ENCODE measurements at regions not wholly inside any gene's neighbourhood (a gene's known extent, or its start where the extent isn't known, plus 50 kb on each side); places are given as distances from the start of the nearest gene placed in this dataset.

- TF ChIP-seq TAF1 (conservative IDR thresholded peaks at IDR 0.05) = no peak
- TF ChIP-seq RXRA (IDR thresholded peaks at IDR 0.05) = no peak
- TF ChIP-seq JUND (IDR thresholded peaks at IDR 0.05) = no peak
- no peak for TF ChIP-seq ZBTB33 (IDR thresholded peaks at IDR 0.05)
- TF ChIP-seq EGR1 (IDR thresholded peaks at IDR 0.05; ENCODE audit: low read depth in 2 of 2) = no peak
- TF ChIP-seq REST (IDR thresholded peaks at IDR 0.05) = no peak
- no peak for TF ChIP-seq SP1 (IDR thresholded peaks at IDR 0.05)
- TF ChIP-seq FOXA2 (IDR thresholded peaks at IDR 0.05) = no peak
- no peak for TF ChIP-seq HNF4G (IDR thresholded peaks at IDR 0.05)
- no peak for TF ChIP-seq CTCF (IDR thresholded peaks at IDR 0.05; ENCODE audit: low read depth, low read length, missing input control)
- no peak for TF ChIP-seq FOXA1 (IDR thresholded peaks at IDR 0.05)
- Histone ChIP-seq H3K4me3 (ENCODE audit: low read depth in 1 of 3, low read length in 3 of 3) (no peak overlapping the region), H3K27ac (ENCODE audit: low read depth in 1 of 2, low read length in 2 of 2) (no peak overlapping the region), H3K27me3 (ENCODE audit: control insufficient read depth in 4 of 4, insufficient read depth in 4 of 4, low read length in 3 of 4) (peaks cover 0 to 5% (median 3%) of the 10 kb centered on the region in 4 donors), H3K9me3 (ENCODE audit: control insufficient read depth in 4 of 4, low read length in 3 of 4) (no peaks in the 10 kb centered on the region), H3K4me1 (ENCODE audit: control insufficient read depth in 4 of 4, insufficient read depth in 4 of 4, low read length in 3 of 4) (no peaks in the 10 kb centered on the region), H3K9ac (ENCODE audit: low read depth in 1 of 2, low read length in 2 of 2) (no peak overlapping the region), H3K36me3 (ENCODE audit: control insufficient read depth in 4 of 4, insufficient read depth in 3 of 4, low read depth in 1 of 4, low read length in 3 of 4) (no peaks in the 10 kb centered on the region)
- WGBS = 70% methylated on average over 6 of the region's 6 CpGs
- no peak for DNase-seq (ENCODE audit: low spot score)
Observed at GRCh38 chr13:111924678-111925075, 142.3 kb upstream of the SOX1 start.

- 85% methylated on average over 13 of the region's 13 CpGs for WGBS
- peaks cover 0 to 5% (median 3%) of the 10 kb centered on the region in 4 donors for H3K27me3 ChIP-seq (ENCODE audit: control insufficient read depth in 4 of 4, insufficient read depth in 4 of 4, low read length in 3 of 4)
- no peak for TF ChIP-seq NR2F2 (IDR thresholded peaks at IDR 0.05)
- TF ChIP-seq EGR1 (IDR thresholded peaks at IDR 0.05; ENCODE audit: low read depth in 2 of 2) = no peak
- TF ChIP-seq RAD21 (IDR thresholded peaks at IDR 0.05) = no peak
- no peak for TF ChIP-seq MAX (IDR thresholded peaks at IDR 0.05)
- no peak for TF ChIP-seq GABPA (IDR thresholded peaks at IDR 0.05 in 1 of 2, conservative IDR thresholded peaks at IDR 0.05 in 1 of 2)
- no peak for TF ChIP-seq HNF4A (conservative IDR thresholded peaks at IDR 0.05)
- TF ChIP-seq ATF3 (IDR thresholded peaks at IDR 0.05) = no peak
- TF ChIP-seq CTCF (IDR thresholded peaks at IDR 0.05; ENCODE audit: low read depth, low read length, missing input control) = no peak
- TF ChIP-seq FOXA1 (IDR thresholded peaks at IDR 0.05) = no peak
- TF ChIP-seq RXRA (IDR thresholded peaks at IDR 0.05) = no peak
- no peak for TF ChIP-seq HNF4G (IDR thresholded peaks at IDR 0.05)
- no peak for TF ChIP-seq JUND (IDR thresholded peaks at IDR 0.05)
- no peak for TF ChIP-seq REST (IDR thresholded peaks at IDR 0.05)
Observed at GRCh38 chr13:111925146-111925875, 141.6 kb upstream of the SOX1 start.

More at GRCh38 chr13:111925146-111925875, 141.6 kb upstream of the SOX1 start:
- no peaks in the 10 kb centered on the region for H3K4me1 ChIP-seq (ENCODE audit: control insufficient read depth in 4 of 4, insufficient read depth in 4 of 4, low read length in 3 of 4)
- H3K9ac ChIP-seq (ENCODE audit: low read depth in 1 of 2, low read length in 2 of 2) = no peak overlapping the region
- no peak overlapping the region for H3K27ac ChIP-seq (ENCODE audit: low read depth in 1 of 2, low read length in 2 of 2)
- no peak overlapping the region for H3K4me3 ChIP-seq (ENCODE audit: low read depth in 1 of 3, low read length in 3 of 3)
- H3K36me3 ChIP-seq (ENCODE audit: control insufficient read depth in 4 of 4, insufficient read depth in 3 of 4, low read depth in 1 of 4, low read length in 3 of 4) = no peaks in the 10 kb centered on the region
- H3K9me3 ChIP-seq (ENCODE audit: control insufficient read depth in 4 of 4, low read length in 3 of 4) = no peaks in the 10 kb centered on the region
- DNase-seq (ENCODE audit: low spot score) = no peak

Data from liver (tissue), 8 donors.